ENCODE measurements at regions not wholly inside any gene's neighbourhood (a gene's known extent, or its start where the extent isn't known, plus 50 kb on each side); places are given as distances from the start of the nearest gene placed in this dataset.
A peak's percentile ranks its signal among the peaks of the same experiment; 100 is the strongest.

GRCh38 chr3:103494011-103494410, 1059.2 kb downstream of the ZPLD1 start:
- DNase-seq (ENCODE audit: low read depth in 2 of 2): no peak
- TF ChIP-seq CTCF (IDR thresholded peaks at IDR 0.05; ENCODE audit: low read depth, low read length): no peak
- H3K4me3 ChIP-seq (replicated peaks in 1 of 2; ENCODE audit: low read depth in 2 of 2, low read length in 2 of 2): no peak overlapping the region

DNA sequence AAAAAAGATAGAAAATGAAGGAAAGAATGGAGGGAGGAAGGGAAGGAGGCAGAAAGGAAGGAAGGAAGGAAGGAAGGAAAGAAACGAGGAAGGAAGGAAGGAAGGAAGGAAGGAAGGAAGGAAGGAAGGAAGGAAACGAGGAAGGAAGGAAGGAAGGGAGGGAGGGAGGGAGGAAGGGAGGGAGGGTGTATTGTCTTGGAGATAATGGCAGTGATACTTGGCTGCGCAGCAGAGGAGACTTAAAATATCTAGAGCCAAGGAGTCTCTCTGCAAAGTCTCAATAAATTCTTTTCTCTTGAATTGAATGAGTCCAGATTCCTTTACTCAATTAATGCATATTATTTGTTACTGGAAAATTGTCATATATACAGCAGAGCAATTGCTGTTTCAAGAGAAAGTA, 1059.7 kb downstream of the ZPLD1 start:
- no peak for DNase-seq (ENCODE audit: low read depth in 2 of 2)
- no peak for TF ChIP-seq CTCF (IDR thresholded peaks at IDR 0.05; ENCODE audit: low read depth, low read length)
- no peak overlapping the region for H3K4me3 ChIP-seq (replicated peaks in 1 of 2; ENCODE audit: low read depth in 2 of 2, low read length in 2 of 2)

GRCh38 chr3:103495186-103495585, 1060.4 kb downstream of the ZPLD1 start:
- DNase-seq (ENCODE audit: low read depth in 2 of 2): no peak
- no peak overlapping the region for H3K4me3 ChIP-seq (replicated peaks in 1 of 2; ENCODE audit: low read depth in 2 of 2, low read length in 2 of 2)
- no peak for TF ChIP-seq CTCF (IDR thresholded peaks at IDR 0.05; ENCODE audit: low read depth, low read length)

- DNase-seq (ENCODE audit: low read depth in 2 of 2): peak in 1 of 2 donors; percentile 1
- H3K4me3 ChIP-seq (replicated peaks in 1 of 2; ENCODE audit: low read depth in 2 of 2, low read length in 2 of 2): no peak overlapping the region
- no peak for TF ChIP-seq CTCF (IDR thresholded peaks at IDR 0.05; ENCODE audit: low read depth, low read length)
Measured at GRCh38 chr3:103499132-103499900, 1064.5 kb downstream of the ZPLD1 start.

- no peak overlapping the region for H3K4me3 ChIP-seq (replicated peaks in 1 of 2; ENCODE audit: low read depth in 2 of 2, low read length in 2 of 2)
- TF ChIP-seq CTCF (IDR thresholded peaks at IDR 0.05; ENCODE audit: low read depth, low read length): no peak
- no peak for DNase-seq (ENCODE audit: low read depth in 2 of 2)
Measured at GRCh38 chr3:103499967-103500366, 1065.2 kb downstream of the ZPLD1 start.

DNA sequence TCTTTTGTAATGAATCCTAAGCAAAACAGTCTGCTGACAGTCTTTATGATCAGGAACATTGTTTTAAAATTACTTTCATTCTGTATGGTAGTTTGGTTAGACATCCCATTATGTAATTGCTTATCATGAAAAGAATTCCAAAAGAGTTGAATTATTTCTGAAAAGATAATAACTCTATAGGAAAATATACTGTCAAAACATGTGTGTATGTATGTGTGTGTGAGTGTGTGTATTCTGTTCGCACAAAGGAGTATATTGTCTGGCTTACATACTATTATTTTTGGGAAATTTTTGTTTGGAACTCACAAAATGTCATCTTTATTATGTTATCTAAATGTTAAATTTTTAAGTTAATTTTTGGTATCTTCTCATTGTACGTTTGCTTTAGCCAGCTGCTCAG, 1075.9 kb downstream of the ZPLD1 start:
- DNase-seq (ENCODE audit: low read depth in 2 of 2): no peak
- TF ChIP-seq CTCF (IDR thresholded peaks at IDR 0.05; ENCODE audit: low read depth, low read length): no peak

DNA sequence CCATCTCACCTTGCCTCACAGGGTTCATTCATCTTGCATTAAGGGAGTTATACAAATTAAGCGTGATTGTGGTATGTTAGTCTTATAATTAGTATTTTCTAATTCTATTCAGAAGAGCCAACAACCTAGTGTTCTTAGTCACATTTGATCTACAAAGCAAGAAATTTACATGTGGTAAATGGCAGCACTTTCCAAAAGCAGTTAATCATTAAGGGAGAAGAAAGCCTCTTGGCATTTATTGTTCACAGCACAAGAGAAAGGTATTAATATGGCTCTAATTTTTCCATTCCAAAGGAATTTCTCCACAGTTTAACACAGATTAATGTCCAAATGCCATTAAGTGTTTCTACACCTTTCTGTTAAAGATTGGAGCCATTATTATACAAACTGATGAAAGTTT, 1077.1 kb downstream of the ZPLD1 start:
- TF ChIP-seq CTCF (IDR thresholded peaks at IDR 0.05; ENCODE audit: low read depth, low read length): no peak
- no peak for DNase-seq (ENCODE audit: low read depth in 2 of 2)
- no peak overlapping the region for H3K4me3 ChIP-seq (replicated peaks in 1 of 2; ENCODE audit: low read depth in 2 of 2, low read length in 2 of 2)

More for the DNA sequence above, 1075.9 kb downstream of the ZPLD1 start:
- no peak overlapping the region for H3K4me3 ChIP-seq (replicated peaks in 1 of 2; ENCODE audit: low read depth in 2 of 2, low read length in 2 of 2)
